ENCODE measurements at regions not wholly inside any gene's neighbourhood (a gene's known extent, or its start where the extent isn't known, plus 50 kb on each side); places are given as distances from the start of the nearest gene placed in this dataset.
"Not testable (repeated sequence)": the region's sequence is repeated elsewhere in the genome, so short reads cannot be mapped to it uniquely, and the experiment has no call there.

- not testable (repeated sequence) for TF ChIP-seq POLR2A, CTCF (IDR thresholded peaks at IDR 0.05)
These were observed 187.0 kb upstream of the PZP start for GRCh38 chr12:9395220-9395619.
